ENCODE measurements at regions not wholly inside any gene's neighbourhood (a gene's known extent, or its start where the extent isn't known, plus 50 kb on each side); places are given as distances from the start of the nearest gene placed in this dataset.

GRCh38 chr13:58397596-58398387 lies 766.2 kb downstream of the PCDH17 start:
- Histone ChIP-seq H3K14ac (ENCODE audit: insufficient read depth, low read length) (no peak overlapping the region; the same call in 1 of the 2 replicates), H4K20me1 (ENCODE audit: control insufficient read depth, insufficient read depth, insufficient read length) (no peaks in the 10 kb centered on the region), H3K27ac (ENCODE audit: insufficient read length, low read depth, low read length) (no peak overlapping the region), H3K56ac (ENCODE audit: insufficient read length, low read depth, low read length) (no peak overlapping the region), H2BK5ac (ENCODE audit: insufficient read length, low read length) (no peak overlapping the region), H3K18ac (ENCODE audit: insufficient read length, low read depth, low read length) (no peak overlapping the region), H3K23me2 (ENCODE audit: insufficient read length, low read depth, low read length, poor library complexity, severe bottlenecking) (no peaks in the 10 kb centered on the region), H3K23ac (ENCODE audit: insufficient read length, low read depth, low read length) (no peak overlapping the region), H3K27me3 (ENCODE audit: insufficient read depth, low read length) (no peaks in the 10 kb centered on the region), H3K79me1 (ENCODE audit: insufficient read depth, low read depth, low read length, poor library complexity, severe bottlenecking) (no peaks in the 10 kb centered on the region), H3K9me3 (ENCODE audit: control insufficient read depth, low read depth, low read length) (peaks cover 5% of the 10 kb centered on the region), H4K91ac (ENCODE audit: insufficient read length, low read depth, low read length) (no peak overlapping the region), H3K4me1 (ENCODE audit: insufficient read depth, low read length) (no peaks in the 10 kb centered on the region), H3K4me2 (ENCODE audit: insufficient read depth, insufficient read length, low read length) (no peak overlapping the region), H2AK5ac (ENCODE audit: insufficient read length, low read length) (no peak overlapping the region), H2BK12ac (ENCODE audit: insufficient read length, low read depth, low read length) (no peak overlapping the region), H2BK20ac (ENCODE audit: low read depth, low read length, poor library complexity, severe bottlenecking) (no peak overlapping the region), H3K9ac (ENCODE audit: extremely low read depth, insufficient read length, low read length) (no peak overlapping the region), H2BK120ac (ENCODE audit: low read depth, low read length, poor library complexity, severe bottlenecking) (no peak overlapping the region), H4K5ac (ENCODE audit: insufficient read length, low read depth, low read length) (no peak overlapping the region), H2BK15ac (ENCODE audit: low read depth, low read length) (no peak overlapping the region), H4K8ac (replicated peaks; ENCODE audit: insufficient read length, low read depth, low read length) (no peak overlapping the region), H2AFZ (ENCODE audit: low read length) (no peak overlapping the region), H3T11ph (ENCODE audit: low read length) (no peak overlapping the region), H3K79me2 (ENCODE audit: insufficient read depth, low read length) (no peaks in the 10 kb centered on the region), H3K4ac (ENCODE audit: low read depth, low read length) (no peak overlapping the region)
- peak; percentile 42 for DNase-seq
- H3K4me1 Mint-ChIP-seq, result no peaks in the 10 kb centered on the region
- no peak overlapping the region for H3K27ac Mint-ChIP-seq
- H3K27me3 Mint-ChIP-seq (ENCODE audit: low read depth), result no peaks in the 10 kb centered on the region
- peaks cover 10 to 18% of the 10 kb centered on the region in 2 experiments for H3K9me3 Mint-ChIP-seq
- no peak for TF ChIP-seq CTCF (conservative IDR thresholded peaks at IDR 0.05)
- peaks cover 7 to 14% (median 12%) of the 10 kb centered on the region in 3 experiments; a peak in 6 of 7 replicates for H3K36me3 Mint-ChIP-seq (ENCODE audit: insufficient read depth in 1 of 3, low read depth in 3 of 3)
- no peak overlapping the region for H3K4me3 Mint-ChIP-seq
- WGBS (ENCODE audit: extremely low coverage, insufficient read length, low lambda C conversion rate), result no CpG with 5 or more reads among the region's 6 CpGs
